ENCODE measurements at regions not wholly inside any gene's neighbourhood (a gene's known extent, or its start where the extent isn't known, plus 50 kb on each side); places are given as distances from the start of the nearest gene placed in this dataset.

DNA sequence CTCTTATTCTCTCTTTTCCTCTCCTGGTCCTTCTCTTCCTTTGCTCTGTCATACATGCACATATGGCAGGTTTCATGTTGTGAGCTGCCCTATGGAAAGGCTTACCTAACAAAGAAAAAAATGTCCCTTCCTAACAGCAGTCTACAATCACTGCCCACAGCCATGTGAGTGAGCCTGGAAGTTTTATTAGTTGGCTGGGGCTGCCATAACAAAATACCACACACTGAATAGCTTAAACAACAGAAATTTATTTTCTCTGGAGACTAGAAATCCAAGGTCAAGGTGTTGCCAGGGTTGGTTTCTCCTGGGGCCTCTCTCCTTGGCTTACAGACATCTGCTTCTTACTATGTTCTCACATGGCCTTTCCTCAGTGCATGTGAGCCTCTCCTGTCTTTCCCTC lies 142.1 kb downstream of the TRIB2 start:
- no peaks in the 10 kb centered on the region for H3K79me2 ChIP-seq (ENCODE audit: insufficient read depth, low read length)
- DNase-seq (ENCODE audit: insufficient read length, low spot score, missing footprints), result no peak

DNA sequence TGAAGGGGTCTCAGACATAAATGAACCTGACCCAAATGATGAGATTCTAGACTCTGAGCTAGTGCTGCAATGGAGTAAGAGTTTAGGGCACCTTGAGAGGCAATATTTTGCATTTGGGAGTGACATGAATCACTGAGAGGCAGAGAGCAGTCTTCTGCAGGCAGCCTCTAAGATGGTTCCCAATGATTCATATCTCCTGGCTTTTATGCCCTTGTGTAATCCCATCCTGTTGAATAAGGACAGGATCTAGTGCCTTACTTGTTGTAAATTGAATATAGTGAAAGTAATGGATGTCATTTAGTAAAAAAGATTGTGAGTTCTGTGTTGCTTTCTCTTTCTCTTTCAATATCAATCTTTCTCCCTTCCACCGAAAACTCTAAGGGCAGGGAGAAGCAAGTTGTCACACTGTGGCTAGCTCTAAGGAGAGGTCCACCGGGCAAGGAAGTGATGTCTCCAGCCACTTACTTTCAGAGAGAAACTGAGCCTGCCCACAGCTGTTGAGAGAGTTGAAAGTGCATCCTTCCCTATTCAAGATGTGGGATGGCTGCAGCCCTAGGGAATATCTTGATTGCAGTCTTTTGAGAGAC lies 144.7 kb downstream of the TRIB2 start:
- Histone ChIP-seq H3K4me2 (ENCODE audit: insufficient read depth, low read length) (peak overlapping the region; percentile 30), H3K79me2 (ENCODE audit: insufficient read depth, low read length) (no peaks in the 10 kb centered on the region), H2AFZ (ENCODE audit: low read length) (peak overlapping the region; percentile 84), H3K4me1 (ENCODE audit: insufficient read depth, low read length) (peaks cover 37% of the 10 kb centered on the region), H3K36me3 (ENCODE audit: insufficient read depth, low read length) (no peaks in the 10 kb centered on the region), H3K4me3 (ENCODE audit: insufficient read depth, low read length) (no peak overlapping the region), H3K27me3 (ENCODE audit: insufficient read depth, low read length) (no peaks in the 10 kb centered on the region), H3K27ac (ENCODE audit: low read depth, low read length) (peak overlapping the region; percentile 49), H3K9me3 (ENCODE audit: low read depth, low read length) (peaks cover 5% of the 10 kb centered on the region), H4K20me1 (ENCODE audit: insufficient read depth, low read length) (no peaks in the 10 kb centered on the region)
- DNase-seq (ENCODE audit: insufficient read length, low spot score, missing footprints), result no peak
- TF ChIP-seq, protein P1, sequence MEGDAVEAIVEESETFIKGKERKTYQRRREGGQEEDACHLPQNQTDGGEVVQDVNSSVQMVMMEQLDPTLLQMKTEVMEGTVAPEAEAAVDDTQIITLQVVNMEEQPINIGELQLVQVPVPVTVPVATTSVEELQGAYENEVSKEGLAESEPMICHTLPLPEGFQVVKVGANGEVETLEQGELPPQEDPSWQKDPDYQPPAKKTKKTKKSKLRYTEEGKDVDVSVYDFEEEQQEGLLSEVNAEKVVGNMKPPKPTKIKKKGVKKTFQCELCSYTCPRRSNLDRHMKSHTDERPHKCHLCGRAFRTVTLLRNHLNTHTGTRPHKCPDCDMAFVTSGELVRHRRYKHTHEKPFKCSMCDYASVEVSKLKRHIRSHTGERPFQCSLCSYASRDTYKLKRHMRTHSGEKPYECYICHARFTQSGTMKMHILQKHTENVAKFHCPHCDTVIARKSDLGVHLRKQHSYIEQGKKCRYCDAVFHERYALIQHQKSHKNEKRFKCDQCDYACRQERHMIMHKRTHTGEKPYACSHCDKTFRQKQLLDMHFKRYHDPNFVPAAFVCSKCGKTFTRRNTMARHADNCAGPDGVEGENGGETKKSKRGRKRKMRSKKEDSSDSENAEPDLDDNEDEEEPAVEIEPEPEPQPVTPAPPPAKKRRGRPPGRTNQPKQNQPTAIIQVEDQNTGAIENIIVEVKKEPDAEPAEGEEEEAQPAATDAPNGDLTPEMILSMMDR (IDR thresholded peaks at IDR 0.05; ENCODE audit: extremely low read depth, low read depth, low read length), result no peak

More for the DNA sequence above, 142.1 kb downstream of the TRIB2 start:
- H3K4me3 ChIP-seq (ENCODE audit: insufficient read depth, low read length), result no peak overlapping the region
- H4K20me1 ChIP-seq (ENCODE audit: insufficient read depth, low read length), result no peaks in the 10 kb centered on the region
- H3K27me3 ChIP-seq (ENCODE audit: insufficient read depth, low read length), result no peaks in the 10 kb centered on the region
- H3K9me3 ChIP-seq (ENCODE audit: low read depth, low read length), result peaks cover under 1% of the 10 kb centered on the region
- H3K4me2 ChIP-seq (ENCODE audit: insufficient read depth, low read length), result no peak overlapping the region
- peaks cover 41% of the 10 kb centered on the region for H3K4me1 ChIP-seq (ENCODE audit: insufficient read depth, low read length)
- no peaks in the 10 kb centered on the region for H3K36me3 ChIP-seq (ENCODE audit: insufficient read depth, low read length)
- peak overlapping the region; percentile 23 for H2AFZ ChIP-seq (ENCODE audit: low read length)
- H3K27ac ChIP-seq (ENCODE audit: low read depth, low read length), result peak overlapping the region; percentile 76
- TF ChIP-seq, protein P1 (IDR thresholded peaks at IDR 0.05; ENCODE audit: extremely low read depth, low read depth, low read length), result no peak

DNA sequence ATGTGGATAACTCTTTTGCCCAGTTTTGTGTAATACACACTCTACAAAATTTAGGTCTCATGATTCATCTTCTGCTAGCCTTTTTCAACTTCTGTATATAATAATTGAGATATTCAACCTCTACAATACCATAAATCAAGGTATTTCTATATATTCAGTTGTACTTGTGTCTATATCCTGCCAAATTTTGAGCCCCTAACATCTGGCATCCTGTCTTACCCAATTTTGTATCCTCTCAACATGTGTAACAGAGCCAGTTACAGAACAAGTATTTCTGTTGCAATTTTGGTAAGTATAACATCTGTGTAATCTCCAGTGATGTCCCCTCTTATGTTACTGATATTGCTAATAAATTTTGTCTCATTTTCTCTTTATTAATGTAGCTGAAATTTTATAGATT lies 145.8 kb downstream of the TRIB2 start:
- TF ChIP-seq, protein P1 (IDR thresholded peaks at IDR 0.05; ENCODE audit: extremely low read depth, low read depth, low read length), result no peak
- H3K36me3 ChIP-seq (ENCODE audit: insufficient read depth, low read length), result no peaks in the 10 kb centered on the region
- H3K27ac ChIP-seq (ENCODE audit: low read depth, low read length), result no peak overlapping the region
- H3K4me2 ChIP-seq (ENCODE audit: insufficient read depth, low read length), result no peak overlapping the region
- H4K20me1 ChIP-seq (ENCODE audit: insufficient read depth, low read length), result no peaks in the 10 kb centered on the region
- H3K4me1 ChIP-seq (ENCODE audit: insufficient read depth, low read length), result peaks cover 27% of the 10 kb centered on the region
- H3K79me2 ChIP-seq (ENCODE audit: insufficient read depth, low read length), result no peaks in the 10 kb centered on the region
- H3K27me3 ChIP-seq (ENCODE audit: insufficient read depth, low read length), result no peaks in the 10 kb centered on the region
- H2AFZ ChIP-seq (ENCODE audit: low read length), result no peak overlapping the region
- H3K4me3 ChIP-seq (ENCODE audit: insufficient read depth, low read length), result no peak overlapping the region
- no peak for DNase-seq (ENCODE audit: insufficient read length, low spot score, missing footprints)
- peaks cover 5% of the 10 kb centered on the region for H3K9me3 ChIP-seq (ENCODE audit: low read depth, low read length)

DNA sequence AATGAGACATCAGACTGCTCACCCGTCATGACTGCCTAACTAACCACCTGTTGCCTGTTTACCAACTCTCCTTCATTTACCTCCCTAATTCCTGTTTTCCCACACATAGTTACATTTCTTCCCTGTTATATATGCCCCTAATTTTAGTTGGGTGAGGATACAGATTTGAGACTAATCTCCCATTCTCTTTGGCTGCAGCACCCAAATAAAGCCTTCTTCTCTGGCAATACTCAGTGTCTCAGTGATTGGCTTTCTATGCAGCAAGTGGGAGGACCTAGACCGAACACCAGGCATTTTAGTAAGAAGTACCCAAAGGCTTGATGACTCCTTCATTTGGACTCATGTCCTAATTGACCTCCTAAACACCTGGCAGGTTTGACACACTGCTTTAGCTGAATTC lies 147.2 kb downstream of the TRIB2 start:
- no peak overlapping the region for H3K27ac ChIP-seq (ENCODE audit: low read depth, low read length)
- no peaks in the 10 kb centered on the region for H3K79me2 ChIP-seq (ENCODE audit: insufficient read depth, low read length)
- peaks cover 5% of the 10 kb centered on the region for H3K9me3 ChIP-seq (ENCODE audit: low read depth, low read length)
- DNase-seq (ENCODE audit: insufficient read length, low spot score, missing footprints), result no peak
- H2AFZ ChIP-seq (ENCODE audit: low read length), result no peak overlapping the region
- H3K4me2 ChIP-seq (ENCODE audit: insufficient read depth, low read length), result no peak overlapping the region
- H3K4me3 ChIP-seq (ENCODE audit: insufficient read depth, low read length), result no peak overlapping the region
- no peaks in the 10 kb centered on the region for H3K36me3 ChIP-seq (ENCODE audit: insufficient read depth, low read length)
- H3K4me1 ChIP-seq (ENCODE audit: insufficient read depth, low read length), result peaks cover 13% of the 10 kb centered on the region
- TF ChIP-seq, protein P1 (IDR thresholded peaks at IDR 0.05; ENCODE audit: extremely low read depth, low read depth, low read length), result no peak
- H3K27me3 ChIP-seq (ENCODE audit: insufficient read depth, low read length), result no peaks in the 10 kb centered on the region
- no peaks in the 10 kb centered on the region for H4K20me1 ChIP-seq (ENCODE audit: insufficient read depth, low read length)
